ENCODE measurements at regions not wholly inside any gene's neighbourhood (a gene's known extent, or its start where the extent isn't known, plus 50 kb on each side); places are given as distances from the start of the nearest gene placed in this dataset.

GRCh38 chr1:74952786-74953185 lies 181.4 kb upstream of the LHX8 start:
- no peak overlapping the region for H3K27ac Mint-ChIP-seq (ENCODE audit: unreplicated experiment)
- TF ChIP-seq CTCF (IDR thresholded peaks at IDR 0.05): no peak
- H3K36me3 Mint-ChIP-seq (ENCODE audit: low read depth): no peaks in the 10 kb centered on the region

GRCh38 chr1:74953622-74954021 lies 180.6 kb upstream of the LHX8 start:
- Mint-ChIP-seq H3K4me1 (ENCODE audit: low read depth) (no peaks in the 10 kb centered on the region), H3K4me3 (ENCODE audit: unreplicated experiment) (no peak overlapping the region), H3K27me3 (ENCODE audit: low read depth) (no peaks in the 10 kb centered on the region), H3K36me3 (ENCODE audit: low read depth) (no peaks in the 10 kb centered on the region), H3K27ac (ENCODE audit: unreplicated experiment) (no peak overlapping the region), H3K9me3 (ENCODE audit: low read depth) (no peaks in the 10 kb centered on the region)
- TF ChIP-seq CTCF (IDR thresholded peaks at IDR 0.05): no peak
- DNase-seq (ENCODE audit: low spot score): no peak

More at GRCh38 chr1:74952786-74953185, 181.4 kb upstream of the LHX8 start:
- DNase-seq (ENCODE audit: low spot score): no peak
- H3K9me3 Mint-ChIP-seq (ENCODE audit: low read depth): no peaks in the 10 kb centered on the region
- no peak overlapping the region for H3K4me3 Mint-ChIP-seq (ENCODE audit: unreplicated experiment)
- H3K27me3 Mint-ChIP-seq (ENCODE audit: low read depth): no peaks in the 10 kb centered on the region
- H3K4me1 Mint-ChIP-seq (ENCODE audit: low read depth): no peaks in the 10 kb centered on the region

GRCh38 chr1:74963120-74963519 lies 171.1 kb upstream of the LHX8 start:
- TF ChIP-seq CTCF (IDR thresholded peaks at IDR 0.05): no peak
- H3K9me3 Mint-ChIP-seq (ENCODE audit: low read depth): no peaks in the 10 kb centered on the region
- DNase-seq (ENCODE audit: low spot score): no peak
- no peaks in the 10 kb centered on the region for H3K27me3 Mint-ChIP-seq (ENCODE audit: low read depth)
- H3K36me3 Mint-ChIP-seq (ENCODE audit: low read depth): no peaks in the 10 kb centered on the region
- H3K27ac Mint-ChIP-seq (ENCODE audit: unreplicated experiment): no peak overlapping the region
- no peak overlapping the region for H3K4me3 Mint-ChIP-seq (ENCODE audit: unreplicated experiment)
- H3K4me1 Mint-ChIP-seq (ENCODE audit: low read depth): peaks cover 6% of the 10 kb centered on the region

- no peak for TF ChIP-seq CTCF (IDR thresholded peaks at IDR 0.05)
- H3K27me3 Mint-ChIP-seq (ENCODE audit: low read depth): no peaks in the 10 kb centered on the region
- no peak overlapping the region for H3K4me3 Mint-ChIP-seq (ENCODE audit: unreplicated experiment)
- H3K27ac Mint-ChIP-seq (ENCODE audit: unreplicated experiment): no peak overlapping the region
- no peaks in the 10 kb centered on the region for H3K36me3 Mint-ChIP-seq (ENCODE audit: low read depth)
- peaks cover 6% of the 10 kb centered on the region for H3K4me1 Mint-ChIP-seq (ENCODE audit: low read depth)
- no peaks in the 10 kb centered on the region for H3K9me3 Mint-ChIP-seq (ENCODE audit: low read depth)
- DNase-seq (ENCODE audit: low spot score): no peak
These were observed 169.6 kb upstream of the LHX8 start for GRCh38 chr1:74964508-74965102.

- Mint-ChIP-seq H3K4me1 (ENCODE audit: low read depth) (peaks cover 2% of the 10 kb centered on the region), H3K4me3 (ENCODE audit: unreplicated experiment) (no peak overlapping the region), H3K36me3 (ENCODE audit: low read depth) (no peaks in the 10 kb centered on the region), H3K27ac (ENCODE audit: unreplicated experiment) (no peak overlapping the region), H3K27me3 (ENCODE audit: low read depth) (peaks cover 2% of the 10 kb centered on the region), H3K9me3 (ENCODE audit: low read depth) (no peaks in the 10 kb centered on the region)
- no peak for DNase-seq (ENCODE audit: low spot score)
- TF ChIP-seq CTCF (IDR thresholded peaks at IDR 0.05): no peak
These were observed 164.5 kb upstream of the LHX8 start for GRCh38 chr1:74969566-74970135.
